PC-9 (cell line): ENCODE measurements at regions not wholly inside any gene's neighbourhood (a gene's known extent, or its start where the extent isn't known, plus 50 kb on each side); places are given as distances from the start of the nearest gene placed in this dataset.
"Not testable (repeated sequence)": the region's sequence is repeated elsewhere in the genome, so short reads cannot be mapped to it uniquely, and the experiment has no call there.

Experiments used
- EZH2 ChIP-seq: fragments of 200-600 bp; sonication (generic); IDR thresholded peaks from 2 replicates; pipeline ENCODE4 v1.8.0; 2017; ENCODE audit warnings: antibody characterized with exemption, low read depth
- TF ChIP-seq, protein P1 (sequence below): fragments of 200-600 bp; sonication (generic); conservative IDR thresholded peaks from 2 replicates; pipeline ENCODE4 v1.6.1; 2017; ENCODE audit warnings: mixed run types, antibody characterized with exemption, mild to moderate bottlenecking, moderate library complexity

DNA sequence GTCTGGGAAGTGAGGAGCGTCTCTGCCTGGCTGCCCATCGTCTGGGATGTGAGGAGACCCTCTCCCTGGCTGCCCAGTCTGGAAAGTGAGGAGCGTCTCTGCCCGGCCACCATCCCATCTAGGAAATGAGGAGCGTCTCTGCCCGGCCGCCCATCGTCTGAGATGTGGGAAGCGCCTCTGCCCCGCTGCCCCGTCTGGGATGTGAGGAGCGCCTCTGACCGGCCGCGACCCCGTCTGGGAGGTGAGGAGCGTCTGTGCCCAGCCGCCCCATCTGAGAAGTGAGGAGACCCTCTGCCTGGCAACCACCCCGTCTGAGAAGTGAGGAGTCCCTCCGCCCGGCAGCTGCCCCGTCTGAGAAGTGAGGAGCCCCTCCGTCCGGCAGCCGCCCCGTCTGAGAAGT lies 130.5 kb upstream of the BEND6 start:
- TF ChIP-seq, protein P1, sequence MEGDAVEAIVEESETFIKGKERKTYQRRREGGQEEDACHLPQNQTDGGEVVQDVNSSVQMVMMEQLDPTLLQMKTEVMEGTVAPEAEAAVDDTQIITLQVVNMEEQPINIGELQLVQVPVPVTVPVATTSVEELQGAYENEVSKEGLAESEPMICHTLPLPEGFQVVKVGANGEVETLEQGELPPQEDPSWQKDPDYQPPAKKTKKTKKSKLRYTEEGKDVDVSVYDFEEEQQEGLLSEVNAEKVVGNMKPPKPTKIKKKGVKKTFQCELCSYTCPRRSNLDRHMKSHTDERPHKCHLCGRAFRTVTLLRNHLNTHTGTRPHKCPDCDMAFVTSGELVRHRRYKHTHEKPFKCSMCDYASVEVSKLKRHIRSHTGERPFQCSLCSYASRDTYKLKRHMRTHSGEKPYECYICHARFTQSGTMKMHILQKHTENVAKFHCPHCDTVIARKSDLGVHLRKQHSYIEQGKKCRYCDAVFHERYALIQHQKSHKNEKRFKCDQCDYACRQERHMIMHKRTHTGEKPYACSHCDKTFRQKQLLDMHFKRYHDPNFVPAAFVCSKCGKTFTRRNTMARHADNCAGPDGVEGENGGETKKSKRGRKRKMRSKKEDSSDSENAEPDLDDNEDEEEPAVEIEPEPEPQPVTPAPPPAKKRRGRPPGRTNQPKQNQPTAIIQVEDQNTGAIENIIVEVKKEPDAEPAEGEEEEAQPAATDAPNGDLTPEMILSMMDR = not testable (repeated sequence)
- TF ChIP-seq EZH2 = not testable (repeated sequence)
